ENCODE measurements at regions not wholly inside any gene's neighbourhood (a gene's known extent, or its start where the extent isn't known, plus 50 kb on each side); places are given as distances from the start of the nearest gene placed in this dataset.

GRCh38 chr10:53003094-53003493 lies 230.5 kb upstream of the MBL2 start:
- DNase-seq (ENCODE audit: low spot score): no peak

DNA sequence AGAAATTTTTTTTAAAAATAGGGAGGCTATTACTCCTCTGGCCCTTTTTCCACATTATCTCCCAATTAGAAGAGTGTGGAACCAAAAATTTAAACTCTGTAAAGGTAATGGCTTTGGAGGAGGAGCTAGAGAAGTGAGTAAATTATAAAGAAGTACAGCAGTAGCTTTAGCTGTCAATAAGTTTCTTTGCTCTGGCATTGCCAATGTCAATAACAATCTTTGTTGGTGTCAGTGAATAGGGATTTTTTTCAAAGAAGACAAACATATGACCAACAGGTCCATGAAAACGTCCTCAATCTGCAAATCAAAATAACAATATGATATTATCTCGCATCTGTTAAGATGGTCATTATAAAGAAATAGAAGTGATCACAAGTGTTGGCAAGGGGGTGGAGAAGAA lies 227.1 kb upstream of the MBL2 start:
- DNase-seq (ENCODE audit: low spot score): no peak

GRCh38 chr10:52999258-52999657 lies 226.7 kb upstream of the MBL2 start:
- DNase-seq (ENCODE audit: low spot score): no peak

- DNase-seq (ENCODE audit: low spot score): no peak
Observed at GRCh38 chr10:52997007-52997406, 224.4 kb upstream of the MBL2 start.

- DNase-seq (ENCODE audit: low spot score): no peak
Observed at GRCh38 chr10:52994370-52994769, 221.8 kb upstream of the MBL2 start.

DNA sequence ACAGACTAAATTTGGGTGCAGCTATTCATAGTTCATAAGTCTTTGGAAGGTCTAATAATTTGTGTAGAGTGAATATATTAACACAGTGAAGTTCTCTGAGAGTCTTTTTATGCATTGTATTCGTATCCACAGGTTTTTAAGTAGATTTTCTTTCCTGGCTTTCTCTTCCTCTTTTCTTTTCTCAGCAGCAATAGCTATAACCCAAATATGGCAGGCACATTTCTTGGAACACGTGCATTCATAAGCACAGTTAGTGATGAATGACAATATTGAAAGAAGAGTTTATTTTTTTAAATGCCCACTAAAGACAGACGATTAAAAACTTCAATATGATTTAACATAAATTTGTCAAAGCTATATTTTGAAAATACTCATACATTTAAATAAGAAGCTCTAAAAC lies 220.5 kb upstream of the MBL2 start:
- no peak for DNase-seq (ENCODE audit: low spot score)

DNA sequence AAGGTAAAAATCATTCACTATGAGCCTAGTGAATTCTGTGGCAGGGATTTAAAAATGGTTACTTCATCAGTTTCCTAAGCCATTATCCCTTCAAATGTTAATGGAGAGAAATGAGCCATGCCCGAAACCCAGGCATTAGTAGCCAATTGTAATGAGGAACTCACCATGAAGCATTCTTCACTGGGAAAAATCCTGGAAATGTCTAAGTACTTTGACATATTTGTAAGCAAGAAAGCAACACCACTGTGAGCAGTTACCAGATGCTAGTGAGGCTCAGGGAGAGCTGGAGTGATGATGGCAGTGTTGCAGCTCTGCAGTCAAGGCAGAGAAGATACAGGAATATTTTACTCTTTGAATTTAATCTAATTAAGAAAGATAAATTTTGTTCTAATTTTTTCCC lies 220.0 kb upstream of the MBL2 start:
- DNase-seq (ENCODE audit: low spot score): no peak

- no peak for DNase-seq (ENCODE audit: low spot score)
Observed at GRCh38 chr10:52988923-52989322, 216.3 kb upstream of the MBL2 start.

GRCh38 chr10:52986125-52986524 lies 213.5 kb upstream of the MBL2 start:
- no peak for DNase-seq (ENCODE audit: low spot score)

GRCh38 chr10:52984169-52984568 lies 211.6 kb upstream of the MBL2 start:
- no peak for DNase-seq (ENCODE audit: low spot score)

- DNase-seq (ENCODE audit: low spot score): no peak
Observed at GRCh38 chr10:52979295-52979990, 206.9 kb upstream of the MBL2 start.

GRCh38 chr10:52977581-52977980 lies 205.0 kb upstream of the MBL2 start:
- DNase-seq (ENCODE audit: low spot score): no peak

- no peak for DNase-seq (ENCODE audit: low spot score)
Observed at GRCh38 chr10:52967806-52968795, 195.5 kb upstream of the MBL2 start.

GRCh38 chr10:52966904-52967303 lies 194.3 kb upstream of the MBL2 start:
- no peak for DNase-seq (ENCODE audit: low spot score)

GRCh38 chr10:52965938-52966401 lies 193.4 kb upstream of the MBL2 start:
- DNase-seq (ENCODE audit: low spot score): no peak

- DNase-seq (ENCODE audit: low spot score): no peak
Observed at GRCh38 chr10:52965509-52965908, 192.9 kb upstream of the MBL2 start.

GRCh38 chr10:52961323-52961722 lies 188.7 kb upstream of the MBL2 start:
- no peak for DNase-seq (ENCODE audit: low spot score)

- DNase-seq (ENCODE audit: low spot score): no peak
Observed at GRCh38 chr10:52959810-52960209, 187.2 kb upstream of the MBL2 start.

- DNase-seq (ENCODE audit: low spot score): no peak
Observed at GRCh38 chr10:52956861-52957260, 184.3 kb upstream of the MBL2 start.

- no peak for DNase-seq (ENCODE audit: low spot score)
Observed at GRCh38 chr10:52956461-52956860, 183.9 kb upstream of the MBL2 start.

DNA sequence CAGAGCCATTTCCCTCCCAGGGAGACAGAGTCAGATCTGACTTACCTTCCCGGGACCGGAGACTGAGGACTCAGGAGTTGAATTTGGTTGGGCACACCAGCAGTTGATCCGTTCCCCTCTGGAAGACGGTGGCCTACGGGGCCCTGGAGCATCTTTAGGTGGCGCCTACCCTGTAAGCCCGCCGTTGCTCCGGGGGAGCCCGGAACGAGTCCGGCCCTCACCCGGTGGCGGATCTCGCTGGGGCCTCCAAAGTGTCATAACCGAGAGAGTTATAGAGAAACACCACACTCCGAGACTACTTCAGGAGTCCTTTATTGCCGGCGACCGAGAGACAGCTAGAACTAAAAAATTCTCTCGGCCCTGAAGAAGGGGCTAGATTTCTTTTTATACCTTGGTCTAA lies 182.8 kb upstream of the MBL2 start:
- no peak for DNase-seq (ENCODE audit: low spot score)

GRCh38 chr10:52954407-52954806 lies 181.8 kb upstream of the MBL2 start:
- no peak for DNase-seq (ENCODE audit: low spot score)

DNA sequence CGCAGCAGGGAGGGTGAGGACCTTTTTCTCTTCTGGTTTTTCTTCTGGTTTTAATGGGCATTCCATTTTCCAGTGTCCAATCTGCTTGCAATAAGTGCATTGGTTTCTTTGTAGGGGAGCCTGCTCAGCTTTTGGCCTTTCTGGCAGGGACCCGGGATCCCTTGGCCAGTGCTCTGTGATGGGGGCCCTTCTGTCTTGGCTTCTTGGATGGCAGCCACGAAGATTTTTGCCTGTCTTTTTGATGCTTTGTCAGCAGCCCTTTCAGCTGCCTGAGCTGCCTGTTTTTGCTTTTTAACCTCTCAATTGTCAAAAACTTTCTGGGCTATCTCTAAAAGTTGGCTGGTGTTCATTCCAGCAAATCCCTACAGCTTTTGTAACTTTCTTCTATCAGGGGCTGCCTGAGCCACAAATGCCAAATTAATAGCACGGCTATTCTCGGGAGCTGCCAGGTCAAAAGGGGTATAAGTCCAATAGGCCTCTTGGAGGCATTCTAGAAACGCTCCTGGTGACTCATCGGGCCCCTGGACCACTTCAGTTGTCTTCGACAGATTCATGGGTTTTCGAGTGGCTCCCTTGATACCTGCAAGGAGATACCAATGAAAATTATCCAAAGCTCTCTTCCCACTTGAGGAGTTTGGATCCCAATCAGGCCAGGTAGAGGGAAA lies 179.9 kb upstream of the MBL2 start:
- no peak for DNase-seq (ENCODE audit: low spot score)
